ENCODE measurements at regions not wholly inside any gene's neighbourhood (a gene's known extent, or its start where the extent isn't known, plus 50 kb on each side); places are given as distances from the start of the nearest gene placed in this dataset.

DNA sequence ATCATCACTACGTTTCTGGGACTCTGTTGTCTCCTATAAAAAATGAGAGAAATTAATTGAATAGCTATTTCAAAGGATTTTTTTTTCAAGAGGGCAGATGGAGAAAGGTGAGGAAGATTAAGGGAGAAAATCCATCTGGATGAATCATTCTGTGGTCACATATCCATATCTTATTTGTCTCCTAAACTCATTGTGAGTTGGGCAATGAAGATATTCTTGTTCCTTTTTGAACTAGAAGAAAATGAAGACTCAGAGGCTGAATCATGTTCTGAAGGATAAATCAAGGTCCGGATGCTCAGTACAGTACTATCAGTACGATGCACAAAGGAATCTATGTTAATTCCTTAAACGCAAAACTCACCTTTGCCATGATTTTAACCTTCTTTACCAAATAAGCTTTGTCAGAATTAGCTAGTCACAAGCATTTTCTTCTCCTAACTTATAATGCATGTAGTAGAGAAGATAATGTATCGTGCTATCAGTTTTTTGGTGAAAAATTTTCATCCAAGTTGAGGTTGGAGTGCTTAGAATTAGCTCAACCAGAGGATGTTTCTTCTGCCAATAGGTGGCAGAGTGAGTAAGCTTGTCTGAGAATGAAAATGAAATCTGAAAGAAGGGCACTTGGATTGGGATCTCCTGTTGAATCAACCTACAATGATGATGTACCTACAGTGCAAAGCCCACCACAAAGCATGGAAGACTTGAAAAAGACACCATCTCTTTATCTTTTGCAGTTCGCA lies 446.9 kb downstream of the KIF20B start:
- intact Hi-C loops (cut with micrococcal nuclease): no loop called here
- no peaks in the 10 kb centered on the region for H3K27me3 Mint-ChIP-seq
- no peaks in the 10 kb centered on the region for H3K4me1 Mint-ChIP-seq
- H3K36me3 Mint-ChIP-seq (ENCODE audit: low read depth): no peaks in the 10 kb centered on the region
- H3K4me3 Mint-ChIP-seq: no peak overlapping the region
- no peaks in the 10 kb centered on the region for H3K9me3 Mint-ChIP-seq
- no peak overlapping the region for H3K27ac Mint-ChIP-seq
- no peak for DNase-seq

DNA sequence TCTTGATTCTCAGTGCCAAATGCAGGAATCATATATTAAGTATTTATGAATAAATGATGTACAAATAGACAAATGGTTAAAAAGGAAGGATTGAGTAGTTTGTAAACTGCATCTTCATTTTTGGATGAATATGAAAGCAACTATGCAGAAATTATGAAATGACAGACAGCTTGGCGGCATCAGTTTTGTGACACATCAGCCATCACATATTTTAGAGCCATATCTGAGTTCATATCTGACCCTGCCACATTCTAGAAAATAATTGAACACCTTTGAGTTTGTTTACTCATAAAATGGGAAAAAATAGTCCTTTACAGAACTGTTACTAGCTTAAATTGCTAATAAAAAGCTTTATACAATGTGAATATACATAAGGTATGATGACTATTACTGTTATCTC lies 448.2 kb downstream of the KIF20B start:
- no peaks in the 10 kb centered on the region for H3K4me1 Mint-ChIP-seq

DNA sequence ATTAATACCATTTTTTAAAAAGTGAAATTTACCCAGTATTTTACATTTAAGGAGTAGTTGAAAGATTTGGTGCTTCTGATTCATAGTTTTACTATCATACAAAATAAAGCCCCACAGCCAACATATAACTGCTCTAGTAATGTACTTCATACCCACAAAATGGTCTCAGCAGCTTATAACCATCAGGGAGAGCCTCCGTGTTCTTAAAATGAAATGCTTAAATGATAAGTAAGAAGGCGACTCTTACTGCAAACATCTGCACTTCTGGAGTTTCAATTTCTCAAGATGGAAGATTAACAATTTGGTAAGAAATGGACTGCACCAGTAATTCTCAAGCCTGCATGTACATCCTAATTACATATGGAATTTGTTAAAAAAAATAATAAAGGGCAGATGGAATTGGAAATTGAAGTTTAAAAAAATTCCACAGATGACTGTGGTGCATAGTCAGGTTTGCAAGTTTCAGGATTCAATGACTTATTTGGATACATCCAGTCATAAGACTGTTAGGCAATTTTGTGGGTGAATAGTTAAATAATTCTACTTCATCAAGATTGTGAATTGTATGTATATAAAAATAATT lies 461.0 kb downstream of the KIF20B start:
- Mint-ChIP-seq H3K27me3 (no peaks in the 10 kb centered on the region), H3K27ac (no peak overlapping the region), H3K9me3 (no peaks in the 10 kb centered on the region)

More for the DNA sequence above, 448.2 kb downstream of the KIF20B start:
- Mint-ChIP-seq H3K27me3 (no peaks in the 10 kb centered on the region), H3K9me3 (no peaks in the 10 kb centered on the region), H3K4me3 (no peak overlapping the region), H3K36me3 (ENCODE audit: low read depth) (no peaks in the 10 kb centered on the region), H3K27ac (no peak overlapping the region)
- intact Hi-C loops (cut with micrococcal nuclease): no loop called here
- DNase-seq: no peak

DNA sequence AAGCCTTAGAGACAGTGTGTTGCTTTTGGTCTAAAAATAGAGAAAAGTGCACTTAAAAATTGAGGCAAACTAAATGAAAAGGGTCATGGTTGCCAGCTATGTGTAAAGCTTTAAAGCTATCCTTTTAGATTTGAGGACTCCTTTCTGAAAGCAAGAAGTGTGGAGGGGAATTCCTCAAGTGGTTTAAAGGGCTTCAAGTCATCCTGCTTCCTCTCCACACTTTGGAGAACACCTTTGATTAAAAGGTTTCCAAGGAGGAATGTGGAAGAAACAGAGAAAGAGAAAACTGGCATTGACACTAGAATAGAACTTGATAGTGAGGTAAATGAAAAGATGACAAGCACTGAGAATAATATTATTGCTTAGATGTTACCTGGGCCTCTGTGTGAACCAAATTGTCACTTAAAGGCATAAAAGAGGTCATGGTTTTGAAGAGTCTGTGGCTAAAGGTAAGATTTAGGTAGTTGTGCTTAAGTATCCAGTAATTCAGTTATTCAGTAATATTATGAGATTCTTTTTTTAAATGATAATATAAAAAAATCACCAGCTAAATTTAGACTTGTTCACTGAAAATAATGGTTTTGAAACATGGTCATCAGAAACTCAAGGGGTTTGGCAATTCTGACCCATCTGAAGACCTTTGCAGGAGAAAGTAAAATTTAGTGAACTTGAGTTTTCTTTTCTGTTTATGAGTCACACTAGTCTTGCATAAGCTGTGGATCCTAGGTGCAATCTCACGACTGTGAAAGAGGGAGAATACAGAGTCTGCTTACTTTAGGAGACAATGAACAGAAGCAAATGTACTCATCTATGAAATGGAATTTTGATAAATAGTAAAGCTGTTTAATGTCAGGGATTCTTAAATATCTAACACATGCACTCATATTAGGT lies 466.0 kb downstream of the KIF20B start:
- Mint-ChIP-seq H3K27me3 (no peaks in the 10 kb centered on the region), H3K9me3 (no peaks in the 10 kb centered on the region), H3K27ac (no peak overlapping the region), H3K36me3 (ENCODE audit: low read depth) (no peaks in the 10 kb centered on the region), H3K4me1 (no peaks in the 10 kb centered on the region), H3K4me3 (no peak overlapping the region)
- intact Hi-C loops (cut with micrococcal nuclease): no loop called here
- DNase-seq: no peak

More for the DNA sequence above, 461.0 kb downstream of the KIF20B start:
- Mint-ChIP-seq H3K4me1 (no peaks in the 10 kb centered on the region), H3K36me3 (ENCODE audit: low read depth) (no peaks in the 10 kb centered on the region), H3K4me3 (no peak overlapping the region)
- DNase-seq: no peak
- intact Hi-C loops (cut with micrococcal nuclease): no loop called here

DNA sequence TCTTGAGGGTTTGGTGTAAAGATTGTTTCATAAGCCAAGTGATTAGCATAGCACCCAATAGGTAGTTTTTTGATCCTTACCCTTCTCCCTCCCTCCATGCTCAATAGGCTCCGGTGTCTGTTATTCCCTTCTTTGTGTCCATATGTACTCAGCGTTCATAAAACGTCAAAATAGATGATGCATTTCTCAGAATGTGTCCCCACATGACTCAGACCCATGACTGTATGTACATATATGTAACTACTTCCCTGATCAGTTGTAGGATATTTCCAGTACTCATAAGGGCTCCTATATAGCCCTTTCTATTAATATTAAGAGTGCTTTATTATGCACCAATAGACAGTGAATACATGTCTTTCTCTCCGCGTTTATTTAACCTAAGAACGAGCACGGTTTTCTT lies 466.9 kb downstream of the KIF20B start:
- Mint-ChIP-seq H3K27ac (no peak overlapping the region), H3K27me3 (no peaks in the 10 kb centered on the region), H3K36me3 (ENCODE audit: low read depth) (no peaks in the 10 kb centered on the region), H3K9me3 (no peaks in the 10 kb centered on the region), H3K4me3 (no peak overlapping the region), H3K4me1 (no peaks in the 10 kb centered on the region)
- intact Hi-C loops (cut with micrococcal nuclease): no loop called here
- DNase-seq: no peak

DNA sequence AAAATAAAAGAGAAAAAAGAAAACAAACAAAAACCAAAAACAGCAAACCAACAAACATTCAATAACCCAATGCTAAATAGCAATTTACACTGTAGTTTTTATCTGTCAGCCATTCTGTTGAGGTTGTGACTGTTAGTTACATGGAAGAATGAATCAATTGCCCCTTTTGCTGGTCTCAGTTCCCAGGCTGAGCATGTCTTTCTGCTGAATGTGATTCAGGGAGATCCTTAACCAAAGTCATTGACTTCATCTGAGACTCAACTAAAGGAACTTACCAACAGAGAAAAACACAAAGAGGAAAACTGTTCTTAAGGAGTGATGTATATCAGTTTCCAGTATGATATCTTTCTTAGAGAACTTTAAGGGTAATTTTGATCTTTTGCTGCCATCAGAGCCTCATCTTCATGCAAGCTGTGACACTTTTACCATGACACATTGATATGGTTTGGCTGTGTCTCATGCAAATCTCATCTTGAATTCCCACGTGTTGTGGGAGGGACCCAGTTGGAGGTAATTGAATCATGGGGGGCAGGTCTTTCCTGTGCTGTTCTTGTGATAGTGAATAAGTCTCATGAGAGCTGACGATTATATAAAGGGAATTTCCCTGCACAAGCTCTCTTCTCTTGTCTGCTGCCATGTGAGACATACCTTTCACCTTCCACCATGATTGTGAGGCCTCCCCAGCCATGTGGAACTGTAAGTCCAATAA lies 469.8 kb downstream of the KIF20B start:
- H3K9me3 Mint-ChIP-seq: no peaks in the 10 kb centered on the region
- intact Hi-C loops (cut with micrococcal nuclease): no loop called here
- no peaks in the 10 kb centered on the region for H3K36me3 Mint-ChIP-seq (ENCODE audit: low read depth)
- H3K27ac Mint-ChIP-seq: no peak overlapping the region
- no peaks in the 10 kb centered on the region for H3K4me1 Mint-ChIP-seq
- H3K4me3 Mint-ChIP-seq: no peak overlapping the region
- no peak for DNase-seq
- H3K27me3 Mint-ChIP-seq: no peaks in the 10 kb centered on the region

DNA sequence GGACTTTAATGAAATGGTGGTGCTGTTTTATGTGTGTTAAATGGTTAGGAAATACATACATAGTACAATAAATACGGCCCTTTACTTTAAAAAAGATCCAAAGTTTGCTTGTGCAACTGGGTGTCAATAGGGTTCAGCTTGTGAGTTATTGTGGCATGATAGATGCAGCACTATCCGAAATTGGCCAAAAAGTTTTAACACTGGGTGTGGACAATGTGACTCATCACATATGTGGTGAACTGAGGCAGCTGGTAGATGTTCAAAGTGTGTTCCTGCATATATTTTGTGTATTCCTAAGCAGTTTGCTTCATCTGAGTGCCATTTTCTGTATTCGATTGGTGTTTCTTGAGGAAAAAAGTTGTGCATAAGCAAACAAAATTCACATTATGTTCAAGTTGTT lies 473.1 kb downstream of the KIF20B start:
- H3K27me3 Mint-ChIP-seq: no peaks in the 10 kb centered on the region
- intact Hi-C loops (cut with micrococcal nuclease): no loop called here
- no peaks in the 10 kb centered on the region for H3K4me1 Mint-ChIP-seq
- no peaks in the 10 kb centered on the region for H3K9me3 Mint-ChIP-seq
- DNase-seq: no peak
- H3K4me3 Mint-ChIP-seq: no peak overlapping the region
- H3K27ac Mint-ChIP-seq: no peak overlapping the region
- H3K36me3 Mint-ChIP-seq (ENCODE audit: low read depth): no peaks in the 10 kb centered on the region

DNA sequence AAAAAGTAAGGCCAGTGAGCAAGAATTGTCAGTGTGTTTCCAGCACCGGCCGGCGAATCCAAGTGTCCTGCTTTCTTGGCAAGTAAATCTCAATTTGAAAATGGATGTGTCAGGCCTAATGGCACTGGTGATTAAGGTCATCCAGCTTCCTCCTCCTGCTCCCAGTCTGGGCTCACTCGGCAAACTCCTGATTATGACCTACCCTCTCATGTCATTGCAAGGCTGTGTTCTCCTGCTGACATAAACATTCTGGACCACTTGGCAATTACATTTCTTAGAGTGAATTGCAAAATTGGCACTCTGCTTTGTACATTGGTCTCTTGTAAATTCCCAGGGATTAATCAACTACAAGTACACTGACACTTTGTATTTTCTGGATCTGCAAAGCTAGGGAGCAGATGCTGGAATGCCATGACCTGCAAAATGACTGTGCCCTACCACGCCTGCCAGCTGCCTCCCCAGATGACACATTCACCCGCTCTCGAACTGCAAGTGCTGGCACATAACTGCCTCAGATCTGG lies 473.8 kb downstream of the KIF20B start:
- no peak overlapping the region for H3K4me3 Mint-ChIP-seq
- no peak for DNase-seq
- no peak overlapping the region for H3K27ac Mint-ChIP-seq
- H3K9me3 Mint-ChIP-seq: no peaks in the 10 kb centered on the region
- intact Hi-C loops (cut with micrococcal nuclease): no loop called here
- no peaks in the 10 kb centered on the region for H3K4me1 Mint-ChIP-seq
- no peaks in the 10 kb centered on the region for H3K36me3 Mint-ChIP-seq (ENCODE audit: low read depth)
- H3K27me3 Mint-ChIP-seq: no peaks in the 10 kb centered on the region

DNA sequence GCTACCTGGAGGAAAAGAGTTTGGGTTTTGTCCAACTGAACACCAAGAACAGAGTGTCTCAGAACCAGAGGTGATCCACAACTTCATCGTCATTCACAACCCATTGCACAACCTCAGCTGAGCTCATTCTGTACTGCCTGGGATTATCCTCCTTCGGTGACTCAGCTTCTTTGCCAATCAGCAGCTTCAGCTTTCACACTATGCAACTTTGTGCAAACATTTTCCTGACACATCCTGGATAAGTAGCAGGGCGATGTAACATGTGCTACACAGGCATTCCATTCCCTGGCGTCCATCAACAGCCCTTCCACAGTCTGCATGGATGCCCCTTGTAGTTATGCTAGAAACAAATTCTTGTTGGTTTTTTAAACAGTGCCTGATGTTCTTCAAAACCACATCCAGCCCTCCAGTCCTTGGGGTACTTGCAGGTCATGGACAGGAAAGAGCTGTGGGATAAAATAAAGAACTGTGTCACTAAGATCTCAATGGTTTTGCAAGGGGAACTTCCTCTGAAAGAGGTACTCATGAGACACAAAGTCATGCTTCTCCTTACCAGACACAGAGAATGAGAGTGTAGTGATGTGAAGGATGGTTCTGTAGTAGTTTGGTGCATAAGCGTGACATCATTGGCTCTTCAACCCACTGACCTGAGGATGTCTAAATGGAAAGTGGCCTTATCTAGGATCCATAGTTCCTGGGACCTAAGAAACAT lies 478.5 kb downstream of the KIF20B start:
- H3K36me3 Mint-ChIP-seq (ENCODE audit: low read depth): no peaks in the 10 kb centered on the region
- no peak overlapping the region for H3K4me3 Mint-ChIP-seq
- DNase-seq: no peak
- no peaks in the 10 kb centered on the region for H3K27me3 Mint-ChIP-seq
- no peak overlapping the region for H3K27ac Mint-ChIP-seq
- intact Hi-C loops (cut with micrococcal nuclease): no loop called here
- no peaks in the 10 kb centered on the region for H3K9me3 Mint-ChIP-seq
- H3K4me1 Mint-ChIP-seq: no peaks in the 10 kb centered on the region

DNA sequence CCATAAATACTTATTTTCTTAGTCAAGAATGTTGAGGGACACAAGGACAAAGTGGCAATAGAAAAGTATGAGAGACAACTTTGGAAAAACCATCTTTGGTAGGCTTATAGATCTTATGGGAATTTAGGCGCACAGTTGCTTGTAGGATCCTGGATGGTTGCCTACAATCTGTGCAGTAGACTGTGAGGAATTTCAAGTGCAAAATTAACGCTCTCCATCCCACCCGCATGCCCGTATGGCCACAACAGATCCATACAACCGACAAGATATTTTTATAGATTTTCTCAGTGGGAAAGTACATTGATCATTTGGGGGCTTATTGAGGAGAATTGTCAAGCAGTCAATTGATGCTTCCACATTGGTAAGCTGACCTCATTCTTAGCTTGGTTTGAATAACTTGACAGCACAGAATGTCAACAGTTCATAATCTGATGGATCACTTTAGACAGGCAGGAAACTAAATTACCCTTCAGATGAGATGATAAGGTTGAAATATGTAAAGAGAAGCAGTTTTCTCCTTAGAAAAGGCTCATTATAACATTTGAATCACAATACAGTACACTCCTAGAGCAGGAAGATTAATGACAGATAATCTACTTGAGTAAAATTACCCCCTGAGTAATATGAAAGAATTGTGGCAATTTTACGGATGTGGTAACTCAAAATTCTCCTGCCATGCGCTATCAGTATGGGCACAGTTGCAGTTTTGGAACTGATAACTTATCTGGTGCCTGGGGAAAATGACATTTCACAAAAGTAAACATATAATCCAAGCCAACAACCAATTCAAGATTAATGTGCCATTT lies 479.7 kb downstream of the KIF20B start:
- H3K9me3 Mint-ChIP-seq: no peaks in the 10 kb centered on the region
- H3K27me3 Mint-ChIP-seq: no peaks in the 10 kb centered on the region
- intact Hi-C loops (cut with micrococcal nuclease): no loop called here
- no peak for DNase-seq
- H3K4me3 Mint-ChIP-seq: no peak overlapping the region
- H3K36me3 Mint-ChIP-seq (ENCODE audit: low read depth): no peaks in the 10 kb centered on the region
- no peak overlapping the region for H3K27ac Mint-ChIP-seq
- H3K4me1 Mint-ChIP-seq: no peaks in the 10 kb centered on the region

DNA sequence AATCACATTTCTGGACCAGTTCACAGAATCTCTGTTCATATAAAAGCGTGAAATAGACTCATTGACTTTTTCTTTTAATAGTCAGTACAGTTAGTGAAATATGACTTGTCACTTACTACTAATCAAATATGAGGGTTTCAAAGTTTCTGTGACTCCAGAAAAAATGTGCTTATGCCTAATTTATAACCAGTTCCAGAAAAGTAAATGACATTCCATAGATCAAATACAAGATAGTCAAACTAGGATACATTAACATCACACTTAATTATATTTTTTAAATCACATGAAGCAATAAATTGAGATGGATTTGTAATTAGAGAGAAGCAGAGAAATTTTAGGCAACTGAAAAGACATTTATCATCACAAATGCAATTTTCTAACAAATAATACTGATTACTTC lies 491.4 kb downstream of the KIF20B start:
- Mint-ChIP-seq H3K36me3 (ENCODE audit: low read depth) (no peaks in the 10 kb centered on the region), H3K9me3 (no peaks in the 10 kb centered on the region), H3K27me3 (no peaks in the 10 kb centered on the region), H3K4me3 (no peak overlapping the region), H3K4me1 (no peaks in the 10 kb centered on the region), H3K27ac (no peak overlapping the region)
- DNase-seq: no peak
- intact Hi-C loops (cut with micrococcal nuclease): no loop called here

DNA sequence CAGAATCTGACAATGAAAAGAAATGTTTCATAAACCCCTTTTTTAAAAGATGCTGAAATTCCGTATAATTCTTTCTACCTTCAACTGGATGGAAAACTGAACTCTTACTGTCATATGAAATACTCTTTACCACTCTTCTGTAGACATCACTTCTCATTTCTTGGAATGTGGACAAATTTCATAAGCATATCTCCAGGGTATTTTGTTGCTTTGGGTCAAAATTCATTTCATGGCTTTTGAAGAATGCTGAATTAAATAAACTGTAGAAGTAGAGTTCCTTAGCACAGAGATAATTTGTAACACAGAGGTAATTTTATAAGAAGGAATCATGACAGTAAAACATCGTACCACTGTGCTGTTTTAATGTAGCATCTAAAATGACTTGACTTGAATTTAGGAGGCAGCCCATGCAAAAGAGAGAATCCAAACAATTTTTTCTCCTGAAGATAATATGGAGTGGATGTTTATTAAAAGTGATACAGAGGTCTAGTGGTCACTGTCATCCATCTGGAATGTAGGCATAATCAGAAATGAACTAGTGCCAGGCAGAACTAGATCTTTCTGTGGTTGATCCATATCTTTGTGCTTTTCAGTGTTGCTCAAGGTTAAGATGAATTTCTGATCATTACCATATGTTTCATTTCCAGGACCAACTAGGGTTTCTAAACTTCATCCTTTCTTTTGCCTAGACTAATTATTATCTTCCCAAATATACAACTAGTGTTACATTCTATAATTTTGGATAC lies 492.0 kb downstream of the KIF20B start:
- no peaks in the 10 kb centered on the region for H3K27me3 Mint-ChIP-seq
- no peak for DNase-seq
- no peaks in the 10 kb centered on the region for H3K4me1 Mint-ChIP-seq
- no peak overlapping the region for H3K4me3 Mint-ChIP-seq
- intact Hi-C loops (cut with micrococcal nuclease): no loop called here
- H3K36me3 Mint-ChIP-seq (ENCODE audit: low read depth): no peaks in the 10 kb centered on the region
- no peak overlapping the region for H3K27ac Mint-ChIP-seq
- H3K9me3 Mint-ChIP-seq: no peaks in the 10 kb centered on the region
